Kasumi-1 (cell line): ENCODE measurements at regions not wholly inside any gene's neighbourhood (a gene's known extent, or its start where the extent isn't known, plus 50 kb on each side); places are given as distances from the start of the nearest gene placed in this dataset.
"Not testable (repeated sequence)": the region's sequence is repeated elsewhere in the genome, so short reads cannot be mapped to it uniquely, and the experiment has no call there.

Experiments used
- DNase-seq, 2 experiments: peaks; one replicate each; lab custom pipeline; 2025; lab: John Stamatoyannopoulos, UW

DNA sequence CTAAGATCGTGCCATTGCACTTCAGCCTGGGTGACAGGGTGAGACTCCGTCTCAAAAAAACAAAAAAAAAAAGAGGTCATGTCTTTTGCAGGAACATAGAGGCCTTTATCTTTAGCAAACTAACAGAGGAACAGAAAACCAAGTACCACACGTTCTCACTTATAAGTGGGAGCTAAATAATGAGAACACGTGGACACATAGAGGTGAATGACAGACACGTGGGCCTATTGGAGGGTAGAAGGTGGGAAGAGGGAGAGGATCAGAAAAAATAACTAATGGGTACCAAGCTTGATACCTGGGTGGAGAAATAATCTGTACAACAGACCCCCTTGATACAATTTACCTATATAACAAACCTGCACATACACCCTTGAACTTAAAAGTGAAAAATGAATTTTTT, 401.4 kb upstream of the NAALADL2 start:
- no peak for DNase-seq

DNA sequence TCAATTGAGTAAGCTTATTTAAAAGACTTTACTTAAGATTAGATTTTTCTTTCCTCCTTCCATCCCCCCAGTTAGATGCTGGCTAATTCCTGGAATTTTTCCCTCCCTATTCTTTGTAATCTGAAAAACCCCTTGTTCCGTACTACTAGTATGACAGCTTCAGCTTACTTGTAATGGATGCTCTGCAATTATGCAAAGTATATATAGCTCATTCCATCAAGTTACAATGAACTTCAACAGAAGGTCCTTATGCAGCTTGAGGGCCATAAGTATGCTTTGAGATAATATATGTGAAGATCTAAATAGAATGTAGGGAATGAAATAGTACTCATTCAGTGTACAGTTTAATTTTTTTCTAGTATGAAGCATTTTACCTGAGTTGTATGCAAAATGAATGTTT, 398.3 kb upstream of the NAALADL2 start:
- no peak for DNase-seq

DNA sequence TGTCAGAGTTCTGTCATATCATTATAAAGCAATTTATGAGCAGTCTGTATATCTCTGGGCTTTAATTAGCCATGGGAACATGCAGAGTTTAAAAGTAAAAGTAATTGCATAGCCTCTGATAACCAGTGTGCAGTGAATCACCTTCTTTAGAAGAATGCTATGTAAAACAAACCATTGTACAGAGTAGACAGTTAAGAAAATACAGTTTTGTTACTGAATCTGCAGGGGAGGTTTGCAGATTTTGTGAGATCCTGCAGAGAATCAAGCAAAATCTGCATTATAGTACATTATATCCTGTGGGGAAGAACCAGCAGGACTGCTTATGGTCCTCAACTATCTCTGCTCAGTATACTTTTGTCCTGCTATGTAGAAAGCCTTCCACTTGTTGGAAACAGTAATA, 396.2 kb upstream of the NAALADL2 start:
- no peak for DNase-seq

DNA sequence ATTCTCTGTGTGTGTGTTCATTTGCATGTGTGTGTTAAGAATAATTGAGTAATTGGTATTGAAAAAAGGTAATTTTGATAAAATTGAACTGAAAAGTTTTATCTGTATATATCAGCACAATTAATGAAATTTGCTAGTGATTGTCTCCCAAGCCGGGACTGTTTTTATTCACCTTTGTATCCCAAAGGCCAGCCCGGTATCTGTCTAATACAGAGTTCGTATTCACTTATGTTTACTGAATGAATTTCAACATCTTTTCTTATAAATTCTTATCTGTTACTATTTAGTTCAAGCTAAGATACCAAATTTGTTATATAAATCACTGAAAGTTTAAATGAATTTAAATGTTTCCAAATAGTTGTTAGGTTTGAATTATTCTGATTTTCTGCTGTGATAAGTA, 394.0 kb upstream of the NAALADL2 start:
- DNase-seq, result no peak

DNA sequence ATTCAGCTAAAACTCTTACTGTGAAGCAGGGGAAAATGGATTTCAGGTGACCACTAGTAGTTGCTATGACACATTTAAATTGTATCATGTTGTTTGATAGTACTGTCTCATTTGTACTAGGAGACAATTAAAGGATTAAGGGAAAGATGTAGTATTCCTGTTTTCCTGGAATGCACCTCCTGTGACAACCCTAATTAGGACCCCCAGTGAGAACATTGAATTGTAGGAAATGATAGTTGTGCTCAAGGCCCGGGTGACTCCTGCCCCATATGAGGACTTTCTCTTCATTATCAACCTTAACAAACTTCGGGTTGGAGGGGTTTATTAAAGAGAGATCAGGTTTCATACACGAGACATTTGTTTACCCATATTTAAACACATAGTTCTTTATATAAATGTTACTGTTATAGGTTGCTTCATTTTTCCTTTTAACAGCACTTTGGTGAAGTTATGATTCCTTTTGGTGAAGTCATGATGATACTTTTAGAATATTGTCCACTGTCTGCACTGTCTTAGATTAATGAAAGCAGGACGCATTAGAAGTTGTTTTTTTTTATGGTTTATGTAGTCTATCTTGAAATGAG, 392.6 kb upstream of the NAALADL2 start:
- DNase-seq, result no peak

DNA sequence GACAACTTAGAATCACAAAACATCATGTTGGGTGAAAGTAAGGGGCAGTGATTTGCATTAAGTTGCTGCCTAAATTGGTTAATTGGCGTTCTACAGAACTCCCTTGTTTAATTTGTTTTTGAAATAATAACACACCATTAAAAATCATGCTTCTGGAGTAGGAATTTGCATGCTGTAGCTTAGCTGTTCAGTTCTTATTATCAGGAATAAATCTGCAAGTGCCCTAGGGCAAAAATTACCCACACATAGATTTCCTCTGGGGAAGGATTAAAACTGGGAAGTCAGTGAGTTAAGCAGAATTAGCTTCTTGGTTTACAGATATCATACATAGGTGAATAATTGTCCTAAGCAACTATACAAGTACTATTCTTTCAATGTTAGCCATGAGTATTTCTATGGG, 381.6 kb upstream of the NAALADL2 start:
- no peak for DNase-seq

DNA sequence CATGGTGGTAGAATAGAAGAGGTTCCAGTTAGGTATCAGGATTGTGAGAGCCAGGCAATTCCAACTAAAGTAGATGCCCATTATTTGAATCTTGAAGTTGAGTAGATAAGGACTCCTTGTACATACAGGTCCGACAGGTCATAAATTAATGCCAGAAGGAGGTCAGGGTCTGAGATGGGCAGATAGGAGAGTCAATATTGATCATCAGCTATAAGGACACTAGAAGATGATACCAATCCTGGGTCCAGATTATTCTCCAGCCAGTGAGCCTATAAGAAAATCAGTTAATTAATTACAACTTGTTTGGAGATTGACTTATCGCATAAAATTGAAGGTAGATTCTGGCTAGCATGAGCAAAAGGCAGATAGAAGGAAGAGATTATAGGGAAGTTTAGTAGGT, 378.4 kb upstream of the NAALADL2 start:
- DNase-seq, result no peak

DNA sequence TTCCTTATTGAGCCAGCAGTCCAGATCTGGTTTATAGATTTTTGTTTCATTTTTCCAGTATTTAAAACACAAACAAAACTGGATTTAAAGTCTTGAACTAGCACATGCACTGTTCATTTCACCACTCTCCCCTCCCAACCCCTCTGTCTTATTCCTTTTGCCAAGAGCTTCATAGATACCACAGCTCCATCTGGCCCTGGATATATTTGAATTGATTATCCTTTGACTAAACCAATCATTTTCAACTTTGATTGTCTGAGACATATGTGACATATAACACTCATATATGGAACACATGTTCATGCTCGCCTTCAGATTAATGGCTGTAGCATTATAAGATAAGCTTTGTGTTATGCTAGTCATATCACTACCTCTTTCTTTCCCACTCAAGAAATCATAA, 376.6 kb upstream of the NAALADL2 start:
- no peak for DNase-seq

DNA sequence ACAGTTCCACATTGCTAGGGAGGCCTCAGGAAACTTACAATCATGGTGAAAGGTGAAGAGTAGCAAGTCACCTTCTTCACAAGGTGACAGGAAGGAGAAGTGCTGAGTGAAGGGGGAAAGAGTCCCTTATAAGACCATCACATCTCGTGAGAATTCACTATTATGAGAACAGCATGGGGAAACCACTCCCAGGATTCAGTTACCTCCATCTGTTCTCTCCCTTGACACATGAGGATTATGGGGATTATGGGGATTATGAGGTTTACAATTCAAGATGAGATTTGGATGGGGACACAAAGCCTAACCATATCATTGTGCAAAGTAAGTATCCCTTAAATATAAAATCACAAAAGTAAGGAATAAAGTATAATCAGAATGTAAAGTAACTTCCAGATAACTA, 375.9 kb upstream of the NAALADL2 start:
- DNase-seq, result no peak

DNA sequence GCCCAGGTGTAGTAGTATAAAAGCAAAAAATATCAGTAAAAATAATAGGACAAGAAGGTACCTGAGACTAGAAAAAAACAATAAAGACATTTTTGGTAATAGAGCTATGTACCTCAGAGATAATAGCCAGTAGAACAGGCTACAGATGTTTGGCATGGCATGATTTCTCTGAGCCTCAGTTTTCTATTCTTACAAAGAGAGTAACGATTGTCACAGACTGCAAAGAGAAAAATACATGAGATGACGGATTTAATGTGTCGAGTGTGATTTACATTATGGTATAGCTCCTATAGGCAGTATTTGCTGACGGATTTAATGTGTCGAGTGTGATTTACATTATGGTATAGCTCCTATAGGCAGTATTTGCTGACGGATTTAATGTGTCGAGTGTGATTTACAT, 375.3 kb upstream of the NAALADL2 start:
- not testable (repeated sequence) for DNase-seq

DNA sequence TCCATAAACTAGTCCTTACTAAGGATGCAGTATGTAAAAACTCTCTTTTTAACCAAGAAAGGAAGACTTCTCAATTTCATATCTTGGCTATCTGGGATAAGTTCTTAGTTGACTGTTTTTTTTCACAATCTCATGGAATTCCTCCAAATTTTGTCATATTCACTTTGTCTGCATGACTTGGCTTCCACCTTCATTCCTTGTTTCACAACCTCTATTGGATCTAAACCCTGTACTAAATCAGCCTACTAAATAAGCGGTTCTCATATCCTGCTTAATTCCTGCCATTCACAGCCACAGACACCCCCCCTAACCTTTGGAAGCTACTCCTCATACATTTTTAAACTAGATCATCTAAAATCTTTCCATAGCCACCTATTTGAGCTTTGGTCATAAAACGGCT, 370.6 kb upstream of the NAALADL2 start:
- DNase-seq, result no peak

DNA sequence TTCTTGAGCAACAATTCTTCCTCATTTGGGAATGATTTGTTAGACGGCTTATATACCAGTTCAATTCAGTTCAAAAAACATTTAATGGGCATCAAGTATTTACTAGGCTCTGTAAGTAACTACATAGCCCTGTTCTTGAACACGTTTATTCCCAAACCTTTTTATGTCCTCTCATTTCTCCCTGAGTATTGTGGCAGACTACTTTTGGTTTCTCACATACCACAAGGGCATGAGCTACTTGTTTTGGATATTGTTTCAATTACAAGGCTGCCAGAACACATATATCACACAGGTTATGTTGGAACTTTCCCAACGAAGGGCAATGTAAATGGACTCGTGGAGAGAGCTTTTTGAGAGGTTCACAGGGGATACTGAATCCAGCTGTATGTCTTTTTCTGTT, 363.8 kb upstream of the NAALADL2 start:
- DNase-seq, result no peak

DNA sequence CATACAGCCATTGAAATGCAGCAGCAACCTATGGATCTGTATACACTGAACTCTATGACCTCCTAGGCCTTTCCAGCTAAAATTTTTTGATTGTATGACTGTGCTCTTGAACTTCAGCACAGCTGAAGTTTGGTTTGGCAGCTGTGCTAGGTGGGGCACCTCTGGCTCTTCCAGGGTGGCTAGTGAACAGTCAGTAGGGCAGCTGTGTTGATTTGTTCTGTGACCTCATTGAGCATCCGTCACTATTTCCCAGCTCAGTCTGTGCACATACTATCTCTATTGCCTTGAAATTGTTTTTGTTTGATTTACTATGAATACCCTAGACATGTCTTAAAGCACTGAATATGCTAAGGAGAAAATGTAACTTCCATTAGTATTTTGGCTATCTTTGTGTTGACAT, 363.2 kb upstream of the NAALADL2 start:
- DNase-seq, result no peak

DNA sequence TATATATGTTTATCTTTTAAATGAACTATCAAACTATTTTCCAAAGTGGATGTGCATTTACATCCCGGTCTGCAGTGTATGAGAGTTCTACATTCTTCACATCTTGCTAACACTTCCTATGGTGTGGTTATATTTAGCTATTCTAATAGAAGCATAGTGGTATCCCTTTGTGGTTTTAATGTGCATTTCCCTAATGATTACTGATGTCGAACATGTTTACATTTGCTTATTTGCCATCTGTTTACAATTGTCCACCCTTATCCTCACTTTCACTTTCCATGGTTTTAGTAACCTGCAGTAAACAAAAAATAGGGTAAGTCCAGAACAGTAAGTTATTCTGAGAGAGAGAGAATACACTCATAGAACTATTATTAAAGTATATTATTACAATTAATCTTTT, 360.5 kb upstream of the NAALADL2 start:
- no peak for DNase-seq

DNA sequence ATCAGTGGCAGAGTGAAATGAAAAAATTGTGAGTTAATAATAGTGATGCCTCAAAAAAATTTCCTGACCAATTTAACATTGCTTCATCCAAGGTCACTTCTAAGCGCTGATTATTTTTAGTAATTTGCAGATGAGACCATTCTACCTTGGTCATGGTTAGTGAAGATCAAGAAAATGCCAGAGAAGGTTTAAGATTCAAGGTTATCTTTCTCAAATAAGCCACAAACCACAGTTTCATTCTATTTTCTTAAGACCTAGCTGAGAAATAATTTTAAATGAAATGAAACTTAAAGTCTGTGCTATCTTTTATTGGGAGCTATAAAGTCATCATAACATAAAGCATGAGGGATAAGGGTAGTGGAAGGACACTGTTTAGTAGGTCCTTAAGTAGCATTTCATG, 353.9 kb upstream of the NAALADL2 start:
- no peak for DNase-seq

DNA sequence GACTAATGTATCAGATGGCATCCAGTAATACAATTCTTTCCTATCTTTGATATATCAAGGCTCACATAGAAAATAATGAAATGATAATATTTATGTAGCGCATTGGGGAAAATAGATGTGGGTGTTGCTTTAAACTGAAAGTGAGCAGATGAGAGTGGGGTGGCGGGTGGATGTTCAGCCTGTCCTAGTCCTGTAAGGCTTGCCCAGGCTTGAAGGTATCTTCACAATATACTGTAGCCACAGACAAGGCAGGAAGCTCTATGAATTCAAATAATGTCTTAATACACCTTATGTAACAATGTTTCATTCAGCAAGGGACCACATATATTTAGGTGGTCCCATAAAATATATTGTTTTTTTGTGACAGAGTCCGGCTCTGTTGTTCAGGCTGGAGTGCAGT, 334.9 kb upstream of the NAALADL2 start:
- DNase-seq, result no peak

DNA sequence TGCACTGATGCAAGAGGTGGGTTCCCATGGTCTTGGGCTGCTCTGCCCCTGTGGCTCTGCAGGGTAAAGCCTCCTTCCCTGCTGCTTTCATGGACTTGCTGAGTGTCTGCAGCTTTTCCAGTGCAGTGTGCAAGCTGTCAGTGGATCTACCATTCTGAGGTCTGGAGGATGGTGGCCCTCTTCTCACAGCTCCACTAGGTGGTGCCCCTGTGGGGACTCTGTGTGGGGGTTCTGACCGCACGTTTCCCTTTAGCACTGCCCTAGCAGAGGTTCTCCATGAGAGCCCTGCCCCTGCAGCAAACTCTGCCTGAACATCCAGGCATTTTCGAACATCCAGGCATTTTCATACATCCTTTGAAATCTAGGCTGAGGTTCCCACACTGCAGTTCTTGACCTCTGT, 329.8 kb upstream of the NAALADL2 start:
- no peak for DNase-seq

DNA sequence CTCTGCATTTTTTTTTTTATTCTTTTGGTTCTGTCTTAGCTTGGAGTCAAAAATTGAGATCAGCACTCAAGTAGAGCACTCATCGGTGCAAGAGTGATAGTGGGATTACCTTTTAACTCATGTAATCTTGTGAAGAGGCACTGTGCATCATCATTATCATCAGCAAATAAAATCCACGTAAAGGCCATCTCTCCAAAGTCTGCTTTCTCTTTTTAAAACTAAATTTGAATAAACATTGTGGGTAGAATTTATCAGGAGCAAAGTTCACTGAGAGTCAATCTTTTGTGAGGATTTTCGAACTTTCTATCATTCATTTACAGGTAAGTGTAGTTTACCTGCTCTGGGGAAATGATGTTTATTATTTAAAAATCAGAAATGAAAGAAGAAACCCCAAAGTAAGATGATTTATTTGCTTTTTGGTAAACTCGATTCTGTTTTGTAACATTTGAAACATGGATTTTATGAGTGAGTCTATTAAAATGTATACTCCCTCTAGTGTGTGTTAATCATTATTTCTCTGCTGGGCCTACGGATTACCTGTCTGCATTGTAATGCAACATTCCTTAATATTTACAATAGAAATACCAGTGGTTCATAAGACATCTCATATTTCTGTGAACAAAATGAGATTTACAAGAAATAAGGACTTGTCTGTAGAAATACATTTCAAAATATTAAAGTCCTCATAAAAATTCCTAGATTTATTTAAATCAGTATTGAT, 327.7 kb upstream of the NAALADL2 start:
- DNase-seq, result no peak

DNA sequence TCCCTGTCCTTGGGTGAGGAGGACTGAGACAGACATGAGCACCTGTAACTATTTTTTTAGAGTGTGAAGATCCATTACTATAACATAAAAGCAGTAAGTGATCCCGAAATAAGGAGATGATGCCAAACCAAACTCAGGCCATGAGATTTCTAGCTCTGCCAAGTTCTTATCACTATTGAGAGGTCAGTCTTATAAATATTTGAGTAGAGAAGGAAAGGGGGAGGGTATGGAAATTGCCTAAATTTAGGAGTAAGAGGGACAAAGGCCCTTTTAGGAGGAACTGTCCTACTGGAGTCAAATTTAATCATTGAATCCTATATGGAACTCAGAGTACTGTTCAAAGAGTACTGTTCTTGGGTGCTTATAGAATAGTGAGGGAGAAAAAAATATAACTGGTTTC, 326.9 kb upstream of the NAALADL2 start:
- no peak for DNase-seq

DNA sequence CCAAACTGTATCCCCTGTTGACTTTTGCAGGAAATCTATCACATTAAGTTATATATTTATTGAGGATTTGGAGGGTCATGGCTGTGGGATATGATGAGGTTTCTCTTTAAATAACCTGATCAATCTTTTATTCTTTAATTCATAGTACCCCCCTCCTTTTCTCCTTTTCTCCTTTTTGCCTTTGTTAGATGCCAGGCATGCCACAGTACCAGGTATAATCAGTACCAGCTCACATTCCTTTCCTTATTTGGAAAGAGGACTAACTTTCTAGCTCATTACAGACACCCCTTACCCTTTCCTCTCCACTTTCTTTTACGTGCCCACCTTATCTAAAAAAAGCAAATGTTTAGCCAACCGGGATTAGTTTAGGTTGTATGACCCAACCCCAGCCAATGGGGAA, 326.4 kb upstream of the NAALADL2 start:
- no peak for DNase-seq

DNA sequence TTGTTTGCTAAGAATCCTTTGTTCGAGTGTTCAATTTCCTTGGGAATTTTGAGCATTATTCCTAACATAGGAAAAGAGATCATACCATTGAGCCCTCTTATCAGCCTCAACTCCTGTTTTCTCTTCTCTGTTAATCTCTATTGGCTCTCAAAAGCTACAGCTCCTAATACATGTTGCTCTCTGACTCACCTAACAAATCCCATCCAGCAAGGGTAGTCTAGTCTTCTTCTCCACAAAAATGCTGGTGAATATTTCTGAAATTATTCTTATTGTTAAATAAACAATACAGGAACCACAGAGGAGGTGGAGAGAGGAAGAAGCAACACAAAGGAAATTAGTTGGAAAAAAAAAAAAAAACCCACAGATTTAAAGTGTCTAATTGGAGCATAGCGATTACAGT, 325.8 kb upstream of the NAALADL2 start:
- no peak for DNase-seq

DNA sequence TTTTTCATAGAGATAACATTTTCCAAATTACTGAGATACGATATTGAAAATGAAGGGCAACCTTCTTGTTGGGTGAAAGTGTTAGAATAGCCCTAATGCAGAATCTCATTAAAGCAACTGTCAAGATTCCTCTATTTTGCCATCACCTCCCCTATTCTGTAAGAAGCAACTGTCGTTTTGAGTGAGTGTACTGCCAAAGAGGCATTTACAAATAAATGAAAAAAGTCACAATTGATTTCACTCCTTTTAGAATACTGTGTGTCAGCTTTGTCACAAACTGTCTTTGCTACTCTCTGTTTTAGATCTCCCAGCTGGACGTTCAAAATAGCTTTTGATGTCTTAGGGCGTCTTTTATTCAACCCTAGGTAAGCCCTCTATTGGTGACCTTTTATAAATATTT, 322.8 kb upstream of the NAALADL2 start:
- no peak for DNase-seq

DNA sequence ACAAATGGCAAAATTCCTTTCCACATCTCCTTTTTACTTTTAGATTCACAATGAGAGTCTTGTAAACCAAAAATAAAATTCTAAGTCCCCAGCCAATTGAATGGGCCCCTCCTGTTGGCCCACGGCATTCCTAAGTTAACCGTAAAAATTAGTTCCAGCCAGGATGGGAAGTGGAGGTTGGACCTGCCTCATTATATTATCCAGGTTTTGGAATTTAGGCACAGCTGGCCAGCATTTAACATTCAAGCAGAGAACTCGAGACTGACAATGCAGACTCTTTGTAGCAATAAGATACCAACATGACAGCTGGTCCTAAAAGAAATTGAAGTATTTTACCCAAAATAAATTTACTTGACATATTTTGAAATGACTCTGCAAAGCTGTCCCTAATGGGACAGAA, 321.0 kb upstream of the NAALADL2 start:
- no peak for DNase-seq
